Activated CD4-positive, alpha-beta T cell treated with anti-CD3 and anti-CD28 coated beads, Interleukin-2, Interleukin-6, amounts not matched to agents 100 ng/mL and 50 ng/mL, durations not matched to agents 16 hours and 8 hours (primary cell): ENCODE measurements at regions not wholly inside any gene's neighbourhood (a gene's known extent, or its start where the extent isn't known, plus 50 kb on each side); places are given as distances from the start of the nearest gene placed in this dataset.

Source experiments
- DNase-seq: peaks from one replicate; pipeline ENCODE4 v3.0.0-alpha.2; 2020

- no peak for DNase-seq
These were observed 51.2 kb upstream of the GLI2 start for GRCh38 chr2:120684289-120685065.

- no peak for DNase-seq
These were observed 50.3 kb upstream of the GLI2 start for GRCh38 chr2:120685066-120685973.
